ENCODE measurements at regions not wholly inside any gene's neighbourhood (a gene's known extent, or its start where the extent isn't known, plus 50 kb on each side); places are given as distances from the start of the nearest gene placed in this dataset.

DNA sequence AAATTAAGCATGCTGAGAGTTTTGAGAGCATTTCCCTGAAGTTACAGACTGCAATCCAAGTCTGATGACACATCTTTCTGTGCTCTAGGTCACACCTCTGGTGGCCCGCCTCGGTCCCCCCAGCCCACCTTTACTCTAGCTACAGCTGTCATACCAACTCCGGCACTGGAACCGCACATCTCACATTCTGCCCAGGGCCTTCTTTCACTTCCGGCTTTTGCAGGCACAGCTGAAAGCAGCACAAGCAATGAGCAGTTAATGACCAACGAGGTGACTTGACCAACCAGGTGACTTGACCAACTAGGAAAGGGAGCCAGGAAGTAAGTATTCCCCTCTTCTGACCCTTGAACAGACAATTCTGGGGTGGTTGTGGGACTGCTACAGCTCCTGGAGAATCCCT is 88.6 kb upstream of the MOCS1 start:
- Mint-ChIP-seq H3K4me1 (ENCODE audit: low read depth in 2 of 2) (no peaks in the 10 kb centered on the region), H3K9me3 (peaks cover 9% of the 10 kb centered on the region), H3K27me3 (peaks cover 21 to 59% of the 10 kb centered on the region in 2 donors), H3K4me3 (no peak overlapping the region), H3K27ac (no peak overlapping the region), H3K36me3 (peaks cover 9% of the 10 kb centered on the region)
- DNase-seq (ENCODE audit: low spot score) (no peak), ATAC-seq (no peak)

DNA sequence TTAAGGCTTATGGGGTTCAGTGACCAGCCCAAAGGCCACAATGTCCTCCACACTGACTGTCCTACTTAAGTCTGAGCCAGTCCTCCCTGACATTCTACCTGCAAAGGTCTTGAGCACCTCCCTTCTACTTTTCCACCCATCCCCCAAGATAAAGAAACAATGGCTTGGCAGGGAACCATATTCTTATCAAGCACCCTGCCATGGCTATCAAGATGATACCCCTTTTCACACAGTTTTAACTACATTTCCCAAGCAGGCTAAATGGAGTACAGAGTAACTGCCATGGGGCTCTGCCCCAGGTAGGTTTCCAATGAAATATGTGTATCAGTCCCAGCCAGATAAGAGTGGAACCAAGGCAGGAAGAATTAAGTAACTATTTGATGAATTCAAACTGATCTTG is 85.9 kb upstream of the MOCS1 start:
- no peaks in the 10 kb centered on the region for H3K4me1 Mint-ChIP-seq (ENCODE audit: low read depth in 2 of 2)
- peaks cover 15% of the 10 kb centered on the region for H3K36me3 Mint-ChIP-seq
- H3K27me3 Mint-ChIP-seq: peaks cover 19 to 50% of the 10 kb centered on the region in 2 donors
- H3K27ac Mint-ChIP-seq: no peak overlapping the region
- DNase-seq (ENCODE audit: low spot score) (no peak), ATAC-seq (no peak)
- peaks cover 10% of the 10 kb centered on the region for H3K9me3 Mint-ChIP-seq
- no peak overlapping the region for H3K4me3 Mint-ChIP-seq

DNA sequence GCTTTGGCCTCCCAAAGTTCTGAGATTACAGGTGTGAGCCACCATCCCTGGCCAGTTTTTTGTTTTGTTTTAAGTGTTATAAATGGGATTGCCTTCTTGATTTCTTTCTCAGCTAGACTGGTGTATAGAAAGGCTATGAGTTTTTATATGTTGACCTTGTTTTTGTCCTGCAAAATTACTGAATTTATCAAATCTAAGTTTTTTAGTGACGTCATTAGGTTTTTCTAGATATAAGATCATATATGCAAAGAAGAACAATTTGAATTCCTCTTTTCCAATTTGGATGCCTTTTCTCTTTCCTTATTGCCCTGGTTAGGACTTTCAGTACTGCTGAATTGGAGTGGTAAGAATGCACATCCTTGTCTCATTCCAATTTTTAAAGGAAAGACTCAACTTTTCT is 81.3 kb upstream of the MOCS1 start:
- no peak overlapping the region for H3K27ac Mint-ChIP-seq
- no peak overlapping the region for H3K4me3 Mint-ChIP-seq
- ATAC-seq (no peak), DNase-seq (ENCODE audit: low spot score) (no peak)
- peaks cover 15% of the 10 kb centered on the region for H3K36me3 Mint-ChIP-seq
- H3K9me3 Mint-ChIP-seq: peaks cover 10% of the 10 kb centered on the region
- no peaks in the 10 kb centered on the region for H3K4me1 Mint-ChIP-seq (ENCODE audit: low read depth in 2 of 2)
- H3K27me3 Mint-ChIP-seq: peaks cover 29 to 65% of the 10 kb centered on the region in 2 donors

DNA sequence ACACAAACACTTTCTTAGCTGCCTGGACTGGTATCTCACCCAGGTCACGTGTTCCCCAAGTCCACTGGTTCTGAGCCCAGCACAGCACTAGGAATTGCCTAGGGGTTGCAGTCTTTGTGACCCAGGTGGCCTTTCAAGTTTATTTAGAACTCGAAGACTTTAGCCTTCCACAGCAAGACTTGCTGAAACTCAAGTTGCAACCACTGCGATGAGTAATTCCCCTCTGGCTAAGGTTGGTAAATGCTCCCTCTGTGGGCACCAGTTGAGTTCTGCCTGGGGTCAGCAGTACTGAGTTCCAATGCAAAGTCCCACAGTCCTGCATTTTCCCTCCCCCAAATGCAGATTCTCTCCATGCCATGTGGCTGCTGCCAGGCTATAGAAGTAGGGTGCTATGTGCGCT is 77.6 kb upstream of the MOCS1 start:
- Mint-ChIP-seq H3K36me3 (peaks cover 6% of the 10 kb centered on the region), H3K4me3 (no peak overlapping the region), H3K27me3 (peaks cover 22 to 51% of the 10 kb centered on the region in 2 donors), H3K4me1 (ENCODE audit: low read depth in 2 of 2) (no peaks in the 10 kb centered on the region), H3K27ac (no peak overlapping the region), H3K9me3 (peaks cover 3% of the 10 kb centered on the region)
- no peak for ATAC-seq
- DNase-seq (ENCODE audit: low spot score): no peak

DNA sequence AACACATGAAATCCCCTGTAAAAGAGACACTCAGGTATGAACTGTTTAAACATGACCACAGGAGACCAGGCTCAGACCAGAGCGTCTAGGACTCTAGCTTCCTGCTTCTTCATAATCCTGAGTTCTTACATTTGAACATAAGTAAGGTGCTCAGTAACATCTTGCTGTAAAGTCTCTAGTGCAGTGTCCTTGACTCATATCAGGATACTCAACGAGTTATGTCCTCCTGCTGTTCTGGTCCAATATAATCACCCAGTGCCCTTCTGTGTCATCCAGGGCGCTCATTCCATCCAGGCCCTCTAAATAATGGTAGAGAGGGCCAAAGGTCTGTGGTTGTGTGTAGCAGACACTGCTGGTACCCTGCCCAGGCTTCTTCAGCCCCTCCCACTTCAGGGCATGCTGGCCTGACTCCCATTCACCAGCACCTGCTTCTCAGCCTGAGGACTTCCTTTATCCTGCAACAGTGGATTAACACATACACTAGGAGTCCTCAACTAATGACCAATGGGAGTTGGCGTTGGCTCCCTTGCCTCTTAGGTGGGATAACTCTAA is 66.8 kb upstream of the MOCS1 start:
- DNase-seq (ENCODE audit: low spot score): no peak
- H3K4me3 Mint-ChIP-seq: no peak overlapping the region
- H3K9me3 Mint-ChIP-seq: peaks cover 28% of the 10 kb centered on the region
- H3K36me3 Mint-ChIP-seq: peaks cover 29% of the 10 kb centered on the region
- no peaks in the 10 kb centered on the region for H3K4me1 Mint-ChIP-seq (ENCODE audit: low read depth in 2 of 2)
- H3K27ac Mint-ChIP-seq: no peak overlapping the region
- ATAC-seq: peak; percentile 33 to 36
- H3K27me3 Mint-ChIP-seq: peaks cover 20 to 32% of the 10 kb centered on the region in 2 donors

DNA sequence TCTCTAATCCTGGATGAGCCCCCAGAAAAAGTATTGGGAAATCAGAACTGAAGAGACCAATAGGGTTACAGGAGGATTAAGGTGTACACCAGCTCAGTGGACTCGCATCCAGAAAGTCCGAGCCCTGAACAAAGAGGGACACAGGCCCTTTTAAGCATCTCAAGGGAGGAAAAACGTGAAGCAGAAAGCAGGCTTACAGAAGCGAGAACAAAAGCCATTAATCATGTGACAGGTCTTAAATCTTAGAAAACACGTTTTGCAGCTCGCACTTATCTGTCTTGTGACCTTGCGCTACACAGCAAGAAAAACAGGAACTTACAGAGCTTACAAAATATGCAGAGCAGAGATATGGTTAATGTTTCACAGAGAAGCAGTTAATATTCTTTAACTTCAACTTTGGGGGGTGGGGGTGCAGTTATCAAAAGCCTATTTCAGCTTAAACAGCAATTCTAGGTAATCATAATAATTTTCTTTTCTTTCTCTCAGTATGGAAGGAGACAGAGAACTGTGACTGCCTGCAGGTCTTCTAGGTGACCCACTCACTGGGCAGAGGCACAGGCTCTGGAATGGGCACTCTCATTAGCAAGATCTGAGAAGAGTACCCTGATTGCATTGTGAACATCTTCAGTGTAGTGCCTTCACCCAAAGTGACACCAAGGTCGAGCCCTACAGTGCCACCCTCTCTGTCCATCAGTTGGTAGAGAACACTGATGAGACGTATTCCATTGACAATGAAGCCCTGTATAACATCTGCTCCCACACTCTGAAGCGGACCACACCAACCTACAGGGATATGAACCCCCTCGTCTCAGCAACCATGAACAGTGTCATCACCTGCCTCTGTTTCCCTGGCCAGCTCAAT is 65.0 kb upstream of the MOCS1 start:
- Mint-ChIP-seq H3K4me1 (ENCODE audit: low read depth in 2 of 2) (no peaks in the 10 kb centered on the region), H3K9me3 (peaks cover 28% of the 10 kb centered on the region), H3K27ac (no peak overlapping the region), H3K27me3 (peaks cover 12 to 27% of the 10 kb centered on the region in 2 donors), H3K4me3 (no peak overlapping the region), H3K36me3 (peaks cover 32% of the 10 kb centered on the region)
- no peak for ATAC-seq
- no peak for DNase-seq (ENCODE audit: low spot score)

DNA sequence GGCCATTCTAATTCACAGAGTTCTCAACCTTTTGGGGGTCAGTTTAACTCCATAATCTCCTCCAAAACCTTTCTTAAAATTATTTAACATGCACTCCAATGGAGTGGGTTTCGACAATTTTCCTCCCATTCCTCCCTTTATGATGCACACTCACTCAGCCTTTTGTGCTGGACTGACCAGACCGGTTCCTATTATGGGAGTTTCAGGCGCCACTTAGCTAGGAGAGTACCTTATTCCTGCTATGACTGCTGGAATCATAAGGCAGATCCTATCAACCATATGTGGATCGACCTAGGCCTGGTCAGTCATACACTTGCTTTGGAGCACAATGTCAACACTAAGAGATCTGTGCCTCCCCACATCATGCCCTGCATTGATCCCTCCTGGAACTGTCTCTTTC is 63.9 kb upstream of the MOCS1 start:
- H3K27ac Mint-ChIP-seq: no peak overlapping the region
- no peak for DNase-seq (ENCODE audit: low spot score)

DNA sequence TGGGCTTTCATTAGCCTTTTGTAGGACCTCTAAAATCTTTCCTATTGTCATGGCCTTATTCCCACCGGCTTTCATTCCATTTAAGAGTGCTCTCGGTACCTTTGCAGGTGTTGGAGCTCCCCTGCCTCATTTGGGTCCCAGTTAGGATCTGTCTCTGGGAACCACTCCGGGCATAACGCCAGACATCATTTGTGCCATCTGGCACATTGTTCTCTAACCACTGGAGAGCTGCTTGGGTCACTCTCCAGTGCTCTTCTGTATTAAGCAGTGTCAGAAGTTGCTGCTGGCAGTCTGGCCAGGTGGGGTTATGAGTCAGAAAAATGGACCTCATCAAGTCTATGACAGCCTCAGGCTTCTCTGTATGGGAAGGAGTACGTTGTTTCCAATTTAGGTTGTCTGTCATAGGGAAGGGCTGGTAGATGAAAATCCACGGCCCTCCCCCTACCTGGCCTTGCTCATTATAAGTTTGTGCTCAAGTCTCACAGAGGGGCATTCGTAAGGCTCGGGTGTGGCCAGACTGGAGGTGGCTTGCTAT is 62.9 kb upstream of the MOCS1 start:
- Mint-ChIP-seq H3K36me3 (peaks cover 44% of the 10 kb centered on the region), H3K27me3 (peaks cover 7 to 18% of the 10 kb centered on the region in 2 donors), H3K4me3 (no peak overlapping the region), H3K27ac (no peak overlapping the region), H3K9me3 (peaks cover 27% of the 10 kb centered on the region), H3K4me1 (ENCODE audit: low read depth in 2 of 2) (no peaks in the 10 kb centered on the region)
- no peak for DNase-seq (ENCODE audit: low spot score)
- no peak for ATAC-seq

More for the DNA sequence above, 63.9 kb upstream of the MOCS1 start:
- Mint-ChIP-seq H3K4me3 (no peak overlapping the region), H3K27me3 (peaks cover 7 to 18% of the 10 kb centered on the region in 2 donors), H3K36me3 (peaks cover 38% of the 10 kb centered on the region), H3K4me1 (ENCODE audit: low read depth in 2 of 2) (no peaks in the 10 kb centered on the region), H3K9me3 (peaks cover 23% of the 10 kb centered on the region)
- ATAC-seq: no peak

DNA sequence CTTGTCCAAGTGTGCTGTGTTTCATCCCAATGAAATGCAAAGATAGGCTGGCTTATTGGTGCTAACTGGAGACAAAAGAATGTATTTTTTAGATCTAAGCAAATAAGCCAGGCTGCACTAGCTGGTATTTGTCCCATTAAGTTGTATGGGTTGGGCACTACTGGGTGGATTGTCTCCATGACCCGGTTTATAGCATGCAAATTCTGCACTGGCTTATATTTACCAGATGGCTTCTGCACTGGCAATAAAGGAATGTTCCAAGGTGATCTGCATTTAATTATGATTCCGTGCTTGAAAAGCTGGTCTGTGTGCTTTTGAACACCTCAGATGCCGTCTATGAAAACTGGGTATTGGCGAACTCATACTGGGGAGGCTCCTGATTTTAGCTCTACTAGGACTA is 61.4 kb upstream of the MOCS1 start:
- peaks cover 27% of the 10 kb centered on the region for H3K9me3 Mint-ChIP-seq
- DNase-seq (ENCODE audit: low spot score) (no peak), ATAC-seq (no peak)
- H3K27ac Mint-ChIP-seq: no peak overlapping the region
- no peaks in the 10 kb centered on the region for H3K4me1 Mint-ChIP-seq (ENCODE audit: low read depth in 2 of 2)
- peaks cover 5 to 18% of the 10 kb centered on the region in 2 donors for H3K27me3 Mint-ChIP-seq
- no peak overlapping the region for H3K4me3 Mint-ChIP-seq
- H3K36me3 Mint-ChIP-seq: peaks cover 44% of the 10 kb centered on the region

DNA sequence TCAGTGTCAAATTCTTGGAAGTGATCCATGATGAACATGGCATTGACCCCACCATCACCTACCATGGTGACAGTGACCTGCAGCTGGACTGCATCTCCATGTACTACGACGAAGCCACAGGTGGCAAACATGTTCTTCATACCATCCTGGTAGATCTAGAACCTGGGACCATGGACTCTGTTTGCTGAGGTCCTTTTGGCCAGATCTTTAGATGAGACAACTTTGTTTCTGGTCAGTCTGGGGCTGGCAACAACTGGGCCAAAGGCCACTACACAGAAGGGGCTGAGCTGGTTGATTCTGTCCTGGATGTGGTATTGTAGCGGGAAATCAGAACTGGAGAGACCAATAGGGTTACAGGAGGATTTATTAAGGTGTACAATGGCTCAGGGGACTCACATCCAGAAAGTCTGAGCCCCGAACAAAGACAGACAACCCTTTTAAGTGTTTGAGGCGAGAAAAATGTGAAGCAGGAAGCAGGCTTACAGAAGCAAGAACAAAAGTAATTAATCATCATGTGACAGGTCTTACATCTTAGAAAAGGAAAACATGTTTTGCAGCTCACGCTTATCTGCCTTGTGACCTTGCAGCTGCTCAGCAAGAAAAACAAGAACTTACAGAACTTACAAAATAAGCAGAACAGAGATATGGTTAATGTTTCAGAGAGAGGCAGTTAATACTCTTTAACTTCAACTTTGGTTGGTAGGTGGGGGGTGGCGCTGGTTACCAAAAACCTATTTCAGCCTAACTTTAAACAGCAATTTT is 58.8 kb upstream of the MOCS1 start:
- DNase-seq (ENCODE audit: low spot score): no peak
- Mint-ChIP-seq H3K27me3 (peaks cover 0 to 9% of the 10 kb centered on the region in 2 donors), H3K4me1 (ENCODE audit: low read depth in 2 of 2) (no peaks in the 10 kb centered on the region), H3K27ac (no peak overlapping the region), H3K4me3 (no peak overlapping the region), H3K9me3 (peaks cover 11% of the 10 kb centered on the region), H3K36me3 (peaks cover 20% of the 10 kb centered on the region)
- no peak for ATAC-seq

Data from natural killer cell treated with Interleukin-12 subunit alpha and Interleukin-12 subunit beta and Interleukin-15 and Interleukin-18, amount 100 ng/mL, for 72 hours (primary cell).